PC-9 (cell line): ENCODE measurements at regions not wholly inside any gene's neighbourhood (a gene's known extent, or its start where the extent isn't known, plus 50 kb on each side); places are given as distances from the start of the nearest gene placed in this dataset.

Experiments
- EZH2 ChIP-seq: fragments of 200-600 bp; sonication (generic); IDR thresholded peaks from 2 replicates; pipeline ENCODE4 v1.8.0; 2017; ENCODE audit warnings: antibody characterized with exemption, low read depth
- TF ChIP-seq, protein P1 (sequence below): fragments of 200-600 bp; sonication (generic); conservative IDR thresholded peaks from 2 replicates; pipeline ENCODE4 v1.6.1; 2017; ENCODE audit warnings: mixed run types, antibody characterized with exemption, mild to moderate bottlenecking, moderate library complexity

- TF ChIP-seq, protein P1, sequence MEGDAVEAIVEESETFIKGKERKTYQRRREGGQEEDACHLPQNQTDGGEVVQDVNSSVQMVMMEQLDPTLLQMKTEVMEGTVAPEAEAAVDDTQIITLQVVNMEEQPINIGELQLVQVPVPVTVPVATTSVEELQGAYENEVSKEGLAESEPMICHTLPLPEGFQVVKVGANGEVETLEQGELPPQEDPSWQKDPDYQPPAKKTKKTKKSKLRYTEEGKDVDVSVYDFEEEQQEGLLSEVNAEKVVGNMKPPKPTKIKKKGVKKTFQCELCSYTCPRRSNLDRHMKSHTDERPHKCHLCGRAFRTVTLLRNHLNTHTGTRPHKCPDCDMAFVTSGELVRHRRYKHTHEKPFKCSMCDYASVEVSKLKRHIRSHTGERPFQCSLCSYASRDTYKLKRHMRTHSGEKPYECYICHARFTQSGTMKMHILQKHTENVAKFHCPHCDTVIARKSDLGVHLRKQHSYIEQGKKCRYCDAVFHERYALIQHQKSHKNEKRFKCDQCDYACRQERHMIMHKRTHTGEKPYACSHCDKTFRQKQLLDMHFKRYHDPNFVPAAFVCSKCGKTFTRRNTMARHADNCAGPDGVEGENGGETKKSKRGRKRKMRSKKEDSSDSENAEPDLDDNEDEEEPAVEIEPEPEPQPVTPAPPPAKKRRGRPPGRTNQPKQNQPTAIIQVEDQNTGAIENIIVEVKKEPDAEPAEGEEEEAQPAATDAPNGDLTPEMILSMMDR = no peak
- TF ChIP-seq EZH2 = no peak
Measured at GRCh38 chr5:68730979-68731654, 362.7 kb upstream of the SLC30A5 start.
